ENCODE measurements at regions not wholly inside any gene's neighbourhood (a gene's known extent, or its start where the extent isn't known, plus 50 kb on each side); places are given as distances from the start of the nearest gene placed in this dataset.

DNA sequence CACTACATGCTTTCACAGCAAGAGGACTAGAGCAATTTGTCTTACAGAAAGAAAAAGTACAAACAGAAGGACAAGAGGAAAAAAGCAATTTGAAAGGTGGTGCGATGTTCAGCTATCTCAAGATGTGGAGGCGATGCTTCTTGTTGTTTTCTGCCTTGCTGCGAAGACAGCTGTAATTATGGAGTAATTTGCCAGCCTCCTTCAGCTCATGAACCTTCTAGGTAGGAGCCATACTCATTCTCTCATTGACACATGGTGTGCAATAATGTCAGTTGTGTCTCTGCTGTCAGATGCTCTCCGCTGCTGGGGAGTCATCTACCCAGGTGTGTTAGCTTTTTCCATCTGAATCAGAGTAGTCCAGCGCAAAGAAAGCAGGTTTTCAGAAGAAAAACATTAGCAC, 424.5 kb downstream of the NR2F1-AS1 start:
- Histone ChIP-seq H3K27me3 (ENCODE audit: insufficient read depth, low read length) (no peaks in the 10 kb centered on the region), H3K4me1 (ENCODE audit: insufficient read depth, low read length, severe bottlenecking) (no peaks in the 10 kb centered on the region), H3K79me2 (ENCODE audit: insufficient read depth, low read length) (no peaks in the 10 kb centered on the region), H3K36me3 (ENCODE audit: insufficient read depth, low read length) (no peaks in the 10 kb centered on the region), H3K4me3 (ENCODE audit: low read depth, low read length, poor library complexity, severe bottlenecking) (no peak overlapping the region), H3K9me3 (ENCODE audit: low read length) (no peaks in the 10 kb centered on the region), H3K27ac (ENCODE audit: low read depth, low read length, poor library complexity, severe bottlenecking) (no peak overlapping the region), H3K4me2 (ENCODE audit: low read length) (no peak overlapping the region), H4K20me1 (ENCODE audit: insufficient read depth, low read length) (no peaks in the 10 kb centered on the region), H3F3A (ENCODE audit: insufficient read depth, low read length) (no peaks in the 10 kb centered on the region), H3K9ac (ENCODE audit: low read length) (no peak overlapping the region), H2AFZ (ENCODE audit: low read length) (no peak overlapping the region), H3K9me2 (ENCODE audit: low read depth, low read length) (no peaks in the 10 kb centered on the region)
- TF ChIP-seq, protein P1, sequence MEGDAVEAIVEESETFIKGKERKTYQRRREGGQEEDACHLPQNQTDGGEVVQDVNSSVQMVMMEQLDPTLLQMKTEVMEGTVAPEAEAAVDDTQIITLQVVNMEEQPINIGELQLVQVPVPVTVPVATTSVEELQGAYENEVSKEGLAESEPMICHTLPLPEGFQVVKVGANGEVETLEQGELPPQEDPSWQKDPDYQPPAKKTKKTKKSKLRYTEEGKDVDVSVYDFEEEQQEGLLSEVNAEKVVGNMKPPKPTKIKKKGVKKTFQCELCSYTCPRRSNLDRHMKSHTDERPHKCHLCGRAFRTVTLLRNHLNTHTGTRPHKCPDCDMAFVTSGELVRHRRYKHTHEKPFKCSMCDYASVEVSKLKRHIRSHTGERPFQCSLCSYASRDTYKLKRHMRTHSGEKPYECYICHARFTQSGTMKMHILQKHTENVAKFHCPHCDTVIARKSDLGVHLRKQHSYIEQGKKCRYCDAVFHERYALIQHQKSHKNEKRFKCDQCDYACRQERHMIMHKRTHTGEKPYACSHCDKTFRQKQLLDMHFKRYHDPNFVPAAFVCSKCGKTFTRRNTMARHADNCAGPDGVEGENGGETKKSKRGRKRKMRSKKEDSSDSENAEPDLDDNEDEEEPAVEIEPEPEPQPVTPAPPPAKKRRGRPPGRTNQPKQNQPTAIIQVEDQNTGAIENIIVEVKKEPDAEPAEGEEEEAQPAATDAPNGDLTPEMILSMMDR (IDR thresholded peaks at IDR 0.05; ENCODE audit: low read length): no peak
- TF ChIP-seq EZH2 (IDR thresholded peaks at IDR 0.05; ENCODE audit: borderline replicate concordance, low read length): no peak

DNA sequence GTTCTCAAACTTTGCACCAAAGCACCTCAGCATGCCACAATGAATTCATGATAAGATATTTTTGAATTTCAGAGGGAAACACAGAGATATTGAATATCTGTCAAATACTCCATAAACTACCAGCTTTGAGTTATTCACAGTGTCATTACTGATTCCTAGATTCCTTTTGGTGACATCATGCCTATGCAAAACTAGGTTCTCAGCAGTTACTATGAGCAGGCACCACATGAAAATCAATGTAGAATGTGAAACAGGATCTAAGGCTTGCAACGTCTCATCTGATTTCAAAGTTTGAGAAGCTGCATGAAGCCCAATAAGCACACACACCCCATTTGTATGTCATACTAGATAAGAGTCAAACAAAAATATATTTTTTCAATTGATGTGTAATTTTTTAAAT, 426.5 kb downstream of the NR2F1-AS1 start:
- Histone ChIP-seq H3K9me2 (ENCODE audit: low read depth, low read length) (no peaks in the 10 kb centered on the region), H3F3A (ENCODE audit: insufficient read depth, low read length) (no peaks in the 10 kb centered on the region), H3K36me3 (ENCODE audit: insufficient read depth, low read length) (no peaks in the 10 kb centered on the region), H3K27ac (ENCODE audit: low read depth, low read length, poor library complexity, severe bottlenecking) (no peak overlapping the region), H4K20me1 (ENCODE audit: insufficient read depth, low read length) (no peaks in the 10 kb centered on the region), H3K9me3 (ENCODE audit: low read length) (no peaks in the 10 kb centered on the region), H3K9ac (ENCODE audit: low read length) (no peak overlapping the region), H3K27me3 (ENCODE audit: insufficient read depth, low read length) (no peaks in the 10 kb centered on the region), H2AFZ (ENCODE audit: low read length) (no peak overlapping the region), H3K4me3 (ENCODE audit: low read depth, low read length, poor library complexity, severe bottlenecking) (no peak overlapping the region), H3K4me2 (ENCODE audit: low read length) (no peak overlapping the region; the same call in 1 of the 2 replicates), H3K4me1 (ENCODE audit: insufficient read depth, low read length, severe bottlenecking) (no peaks in the 10 kb centered on the region), H3K79me2 (ENCODE audit: insufficient read depth, low read length) (no peaks in the 10 kb centered on the region)
- no peak for TF ChIP-seq EZH2 (IDR thresholded peaks at IDR 0.05; ENCODE audit: borderline replicate concordance, low read length)
- TF ChIP-seq, protein P1 (IDR thresholded peaks at IDR 0.05; ENCODE audit: low read length): no peak

DNA sequence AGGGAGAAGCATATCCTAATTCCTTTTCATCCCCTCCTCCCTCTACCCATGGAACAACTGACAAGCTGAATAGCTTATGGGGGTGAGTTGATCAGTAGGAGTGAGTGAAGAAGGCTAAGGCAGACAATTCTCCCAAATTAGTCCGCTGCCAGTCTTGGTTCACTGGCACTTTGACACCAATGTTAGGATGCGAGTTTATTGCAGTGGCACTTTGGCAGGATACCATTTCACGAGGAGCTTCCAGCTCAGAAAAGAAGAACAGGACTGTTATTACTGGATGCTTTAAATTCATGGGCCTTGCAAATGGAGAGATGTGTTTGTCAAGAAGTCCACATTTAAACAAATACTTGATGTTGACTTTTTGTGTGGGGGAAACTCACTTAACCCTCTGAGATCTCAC, 427.6 kb downstream of the NR2F1-AS1 start:
- Histone ChIP-seq H3K27me3 (ENCODE audit: insufficient read depth, low read length) (no peaks in the 10 kb centered on the region), H3K9me3 (ENCODE audit: low read length) (no peaks in the 10 kb centered on the region), H3K36me3 (ENCODE audit: insufficient read depth, low read length) (no peaks in the 10 kb centered on the region), H3K4me1 (ENCODE audit: insufficient read depth, low read length, severe bottlenecking) (no peaks in the 10 kb centered on the region), H3K79me2 (ENCODE audit: insufficient read depth, low read length) (no peaks in the 10 kb centered on the region), H2AFZ (ENCODE audit: low read length) (no peak overlapping the region), H4K20me1 (ENCODE audit: insufficient read depth, low read length) (no peaks in the 10 kb centered on the region), H3K4me3 (ENCODE audit: low read depth, low read length, poor library complexity, severe bottlenecking) (no peak overlapping the region), H3F3A (ENCODE audit: insufficient read depth, low read length) (no peaks in the 10 kb centered on the region), H3K9ac (ENCODE audit: low read length) (no peak overlapping the region), H3K9me2 (ENCODE audit: low read depth, low read length) (no peaks in the 10 kb centered on the region), H3K4me2 (ENCODE audit: low read length) (no peak overlapping the region), H3K27ac (ENCODE audit: low read depth, low read length, poor library complexity, severe bottlenecking) (no peak overlapping the region)
- TF ChIP-seq, protein P1 (IDR thresholded peaks at IDR 0.05; ENCODE audit: low read length): no peak
- no peak for TF ChIP-seq EZH2 (IDR thresholded peaks at IDR 0.05; ENCODE audit: borderline replicate concordance, low read length)

Data from OCI-LY1 (cell line).